Posterior cingulate gyrus (tissue), 11 donors: ENCODE measurements at regions not wholly inside any gene's neighbourhood (a gene's known extent, or its start where the extent isn't known, plus 50 kb on each side); places are given as distances from the start of the nearest gene placed in this dataset.
"Not testable (repeated sequence)": the region's sequence is repeated elsewhere in the genome, so short reads cannot be mapped to it uniquely, and the experiment has no call there.

Experiments
- DNase-seq, 10 donors: peaks; one replicate each; pipeline versions ENCODE4 v3.0.0 to v3.0.0-alpha.2; 2020 to 2021; ENCODE audit warnings: mixed read lengths in 3 of 10
- intact Hi-C: fragments of 100-400 bp; cut with DNase I; formaldehyde crosslinking; loops from one replicate; pipeline ENCODE4 v1.15.1; 2023

DNA sequence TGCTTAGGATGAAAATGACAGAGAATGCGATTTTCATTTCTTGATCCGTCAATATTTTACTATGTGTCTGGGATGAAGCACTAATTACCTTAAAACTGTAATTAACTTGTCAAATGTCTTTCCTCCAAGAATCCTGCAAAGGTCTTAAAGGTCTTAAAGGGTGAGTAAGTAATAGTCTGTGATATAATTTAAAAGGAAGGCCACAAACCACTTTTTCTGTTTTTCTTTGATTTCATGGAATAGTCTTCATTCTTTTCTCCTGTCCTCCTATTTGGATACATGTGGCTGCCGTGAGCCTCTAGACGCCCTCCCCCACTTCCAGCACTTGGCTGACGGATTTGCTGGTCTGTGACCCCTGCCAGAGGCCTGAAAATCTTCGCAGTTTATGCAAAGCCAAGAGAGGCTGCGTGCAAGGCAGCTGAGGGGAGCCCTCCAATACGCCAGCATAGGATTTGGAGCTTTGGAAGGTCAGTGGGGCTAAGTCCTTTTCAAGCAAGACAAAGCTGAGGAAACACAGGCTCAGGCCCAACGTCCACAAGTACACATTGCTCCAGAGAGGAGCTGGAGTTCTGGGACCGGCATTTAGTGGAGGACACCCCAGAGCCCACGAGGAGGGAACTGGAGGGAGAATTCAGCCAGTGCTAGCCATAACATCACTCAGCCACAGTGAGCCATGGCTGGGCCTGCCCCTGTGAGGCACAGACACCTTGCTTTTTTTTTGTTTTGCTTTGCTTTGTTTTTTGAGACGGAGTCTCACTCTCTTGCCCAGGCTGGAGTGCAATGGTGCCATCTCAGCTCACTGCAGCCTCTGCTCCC lies 382.6 kb downstream of the SMOC2 start:
- DNase-seq, result no peak
- intact Hi-C loops, result no loop called here

DNA sequence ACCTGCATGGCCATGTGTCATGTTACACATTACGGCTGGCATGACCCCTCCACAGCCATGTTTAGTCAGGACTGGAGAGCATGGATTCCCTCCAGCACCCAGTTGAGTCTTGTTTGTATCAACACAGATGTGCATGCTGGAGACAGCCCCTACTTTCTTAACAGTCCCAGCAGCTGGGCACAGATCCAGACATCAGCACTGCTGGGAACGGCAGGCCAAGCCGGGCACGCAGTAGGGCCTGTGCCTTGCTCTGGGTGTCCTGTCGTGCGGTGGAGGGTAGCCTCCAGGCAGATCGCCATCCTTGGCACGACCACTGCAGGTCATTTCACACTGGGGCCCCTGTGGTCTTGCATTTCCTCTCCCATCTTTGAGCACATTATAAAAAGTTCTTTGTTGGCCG lies 381.4 kb downstream of the SMOC2 start:
- intact Hi-C loops, result no loop called here

DNA sequence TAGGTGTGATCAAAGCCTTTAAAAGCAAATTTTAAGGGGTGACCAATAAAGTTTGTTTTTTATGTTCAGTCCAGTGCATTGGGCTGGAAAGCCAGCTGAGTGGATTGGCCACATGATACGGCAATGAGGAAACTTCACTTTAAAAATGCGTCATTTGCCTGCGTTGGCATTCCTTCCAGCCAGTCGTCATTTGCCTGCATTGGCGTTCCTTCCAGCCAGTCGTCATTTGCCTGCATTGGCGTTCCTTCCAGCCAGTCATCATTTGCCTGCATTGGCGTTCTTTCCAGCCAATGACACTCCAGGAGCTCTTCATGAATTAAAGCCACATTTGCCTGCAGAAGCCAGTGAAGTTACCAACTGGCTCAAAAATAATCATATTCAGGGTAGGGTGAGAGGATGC lies 378.6 kb downstream of the SMOC2 start:
- intact Hi-C loops, result no loop called here

More for the DNA sequence above, 381.4 kb downstream of the SMOC2 start:
- DNase-seq, result no peak

GRCh38 chr6:168817558-168818159 lies 376.7 kb downstream of the SMOC2 start:
- intact Hi-C loops, result no loop called here
- DNase-seq, result no peak

More for the DNA sequence above, 378.6 kb downstream of the SMOC2 start:
- DNase-seq, result no peak

DNA sequence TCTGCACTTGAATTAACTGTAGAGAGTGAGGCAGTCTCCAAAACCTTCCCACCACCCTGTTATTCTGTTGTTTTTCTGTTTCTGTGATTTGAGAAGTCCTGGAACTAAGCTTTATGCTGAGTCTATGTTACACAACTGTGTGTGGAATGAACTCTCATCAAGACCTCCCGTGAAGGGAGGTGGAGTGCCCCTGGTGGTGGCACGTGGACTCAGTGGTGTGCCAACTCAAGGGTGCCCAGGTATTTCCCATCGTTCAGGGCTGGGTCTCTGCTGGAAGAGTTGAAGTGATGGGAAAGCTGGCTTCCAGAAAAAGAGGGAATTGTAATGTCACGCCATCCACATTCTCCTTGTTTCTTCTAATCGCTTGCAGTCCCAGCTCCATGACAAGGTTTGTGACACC lies 374.2 kb downstream of the SMOC2 start:
- no peak for DNase-seq
- intact Hi-C loops, result no loop called here

GRCh38 chr6:168808232-168808631 lies 367.2 kb downstream of the SMOC2 start:
- no peak for DNase-seq
- intact Hi-C loops, result no loop called here

DNA sequence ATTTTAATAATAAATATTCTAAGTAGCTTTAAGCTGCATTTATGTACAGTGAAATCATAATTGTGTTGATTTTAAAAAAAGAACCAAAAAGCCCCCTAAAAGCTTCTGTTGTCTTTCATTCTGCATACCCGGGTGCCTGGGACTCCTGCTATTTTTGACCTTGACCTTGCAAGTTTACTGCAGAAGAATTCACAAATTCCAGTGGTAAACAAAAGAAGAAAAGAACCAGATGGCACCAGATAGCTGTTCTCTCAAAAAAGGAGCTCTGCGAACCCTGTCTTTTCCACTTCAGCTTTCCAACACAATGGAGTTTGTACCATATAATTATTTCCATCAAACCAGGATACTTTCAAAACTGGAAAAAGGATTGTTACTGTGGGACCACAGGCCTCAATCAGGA lies 363.3 kb downstream of the SMOC2 start:
- no peak for DNase-seq
- intact Hi-C loops, result no loop called here

- DNase-seq, result no peak
- intact Hi-C loops, result no loop called here
Measured at GRCh38 chr6:168803874-168804273, 362.9 kb downstream of the SMOC2 start.

- intact Hi-C loops, result loop anchor here (10.0 kb wide), 1 partner anchor 66 kb away; no protein-coding TSS in a partner anchor
- DNase-seq, result no peak
Measured at GRCh38 chr6:168799067-168799466, 358.1 kb downstream of the SMOC2 start.

- no peak for DNase-seq
- intact Hi-C loops, result loop anchor here (10.0 kb wide), 1 partner anchor 69 kb away; no protein-coding TSS in a partner anchor
Measured at GRCh38 chr6:168796106-168796505, 355.1 kb downstream of the SMOC2 start.

DNA sequence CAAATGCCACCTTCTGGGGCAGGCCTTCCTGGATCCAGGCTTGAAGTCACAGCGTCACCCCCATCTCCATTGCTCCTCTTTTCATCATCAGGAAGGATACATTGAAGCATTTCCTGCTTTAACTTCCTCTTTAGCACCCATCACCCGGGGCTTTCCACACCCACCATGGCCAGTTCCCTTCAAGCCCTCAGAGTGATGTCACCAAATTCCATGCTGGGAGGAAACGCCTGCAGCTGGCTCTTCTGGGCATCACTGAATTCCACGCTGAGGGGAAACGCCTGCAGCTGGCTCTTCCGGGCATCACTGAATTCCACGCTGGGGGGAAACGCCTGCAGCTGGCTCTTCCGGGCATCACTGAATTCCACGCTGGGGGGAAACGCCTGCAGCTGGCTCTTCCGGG lies 354.6 kb downstream of the SMOC2 start:
- not testable (repeated sequence) for DNase-seq
- intact Hi-C loops, result loop anchor here (10.0 kb wide), 1 partner anchor 69 kb away; no protein-coding TSS in a partner anchor

DNA sequence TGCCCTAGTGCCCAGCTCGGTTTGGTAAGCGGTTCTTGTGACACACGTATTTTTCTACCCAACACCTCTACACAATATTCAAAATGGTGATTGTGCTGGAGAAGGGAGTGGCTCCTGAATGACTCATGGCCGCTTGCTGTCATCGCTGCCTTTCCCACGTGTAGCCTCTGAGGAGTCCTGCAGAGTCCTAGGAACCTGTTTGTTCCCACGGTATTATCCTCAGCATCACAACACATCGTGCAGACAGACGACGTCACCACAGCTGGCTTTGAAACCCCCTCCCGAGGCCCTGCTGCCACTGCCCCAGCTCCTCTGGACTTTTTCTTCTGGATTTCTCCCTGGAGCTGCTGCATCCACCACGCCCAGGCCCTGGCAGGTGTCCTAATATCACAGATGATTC lies 353.5 kb downstream of the SMOC2 start:
- intact Hi-C loops, result loop anchor here (10.0 kb wide), 1 partner anchor 70 kb away; no protein-coding TSS in a partner anchor

DNA sequence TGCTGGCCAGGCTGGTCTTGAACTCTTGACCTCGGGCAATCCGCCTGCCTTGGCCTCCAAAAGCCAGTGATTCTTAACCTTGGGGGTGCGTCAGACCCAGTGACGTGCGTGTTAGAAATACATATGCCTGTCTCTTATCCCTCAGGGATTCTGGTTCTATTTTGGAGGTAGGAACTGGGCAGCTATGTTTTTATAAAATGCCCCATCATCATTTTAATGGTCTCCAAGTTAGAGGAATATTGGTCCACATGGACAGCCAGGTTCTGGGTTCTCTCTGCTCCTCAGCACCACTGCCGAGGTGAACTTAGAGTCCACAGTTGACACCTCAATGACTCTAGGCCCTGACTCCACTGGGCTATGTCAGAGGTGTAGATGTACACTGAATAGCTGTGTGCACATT lies 352.7 kb downstream of the SMOC2 start:
- intact Hi-C loops, result loop anchor here (10.0 kb wide), 1 partner anchor 71 kb away; no protein-coding TSS in a partner anchor
- DNase-seq, result no peak

More for the DNA sequence above, 353.5 kb downstream of the SMOC2 start:
- DNase-seq, result no peak

DNA sequence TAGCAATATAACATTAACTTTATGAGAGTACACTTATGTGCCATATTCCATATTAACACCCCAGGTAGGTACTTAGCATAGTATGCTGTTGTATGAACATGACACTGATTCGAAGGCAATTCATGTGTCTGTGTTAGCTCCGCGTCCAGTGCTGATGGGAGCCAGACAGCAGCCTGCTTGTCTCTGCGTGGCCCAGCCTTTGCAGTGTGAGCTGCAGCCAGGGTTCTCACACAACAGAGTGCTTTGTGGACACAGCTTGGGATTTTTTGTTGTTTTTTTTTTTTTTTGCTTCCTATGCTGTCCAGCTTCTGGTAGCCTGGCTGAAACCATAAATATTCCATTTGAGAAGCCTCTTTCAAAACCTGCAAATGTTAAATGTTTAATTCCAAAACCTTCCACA lies 350.9 kb downstream of the SMOC2 start:
- intact Hi-C loops, result loop anchor here (10.0 kb wide), 1 partner anchor 73 kb away; no protein-coding TSS in a partner anchor
- peak in 9 of 10 donors; percentile 20 to 95 (median 58) for DNase-seq

DNA sequence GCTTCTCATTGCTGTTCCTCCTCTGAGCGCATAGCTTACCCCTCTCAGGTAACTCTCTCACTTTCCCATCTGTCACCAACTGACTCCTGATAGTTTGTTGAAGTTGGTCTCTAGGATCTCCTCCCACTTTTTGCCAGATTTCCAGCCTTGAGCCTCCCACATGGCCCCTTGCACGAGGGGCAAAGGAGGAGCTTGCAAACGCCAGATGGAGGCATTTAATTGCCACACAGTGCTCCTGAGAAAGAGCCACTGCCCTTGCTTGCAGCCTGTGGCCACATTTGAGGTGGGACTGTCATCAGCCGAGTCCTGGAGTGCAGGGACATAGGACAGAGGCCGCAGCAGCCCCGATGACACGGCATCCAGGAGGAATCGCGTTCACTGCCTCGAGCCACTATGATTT lies 348.7 kb downstream of the SMOC2 start:
- no peak for DNase-seq
- intact Hi-C loops, result loop anchor here (10.0 kb wide), 1 partner anchor 75 kb away; no protein-coding TSS in a partner anchor

GRCh38 chr6:168785720-168786511 lies 344.9 kb downstream of the SMOC2 start:
- DNase-seq, result no peak
- intact Hi-C loops, result no loop called here

DNA sequence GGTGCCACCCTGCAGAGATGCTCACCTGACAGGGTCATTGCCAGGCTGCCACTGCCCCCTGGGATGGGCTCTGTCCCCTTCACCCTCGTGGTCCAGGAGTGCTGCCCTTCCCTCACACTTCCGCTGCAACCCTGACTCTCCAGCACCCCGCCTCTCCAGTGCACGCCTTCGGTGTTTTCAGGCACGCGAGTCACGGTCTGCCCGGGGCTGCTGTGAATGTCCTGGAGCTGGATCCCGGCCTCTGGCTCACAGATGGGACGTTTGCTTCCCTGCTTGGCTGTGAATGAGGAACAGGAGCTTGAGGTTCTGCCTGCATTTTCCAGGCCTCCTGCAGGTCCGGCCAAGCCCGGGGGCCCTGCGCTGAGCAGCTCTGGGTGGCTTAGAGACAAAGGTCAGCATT lies 343.4 kb downstream of the SMOC2 start:
- intact Hi-C loops, result no loop called here

DNA sequence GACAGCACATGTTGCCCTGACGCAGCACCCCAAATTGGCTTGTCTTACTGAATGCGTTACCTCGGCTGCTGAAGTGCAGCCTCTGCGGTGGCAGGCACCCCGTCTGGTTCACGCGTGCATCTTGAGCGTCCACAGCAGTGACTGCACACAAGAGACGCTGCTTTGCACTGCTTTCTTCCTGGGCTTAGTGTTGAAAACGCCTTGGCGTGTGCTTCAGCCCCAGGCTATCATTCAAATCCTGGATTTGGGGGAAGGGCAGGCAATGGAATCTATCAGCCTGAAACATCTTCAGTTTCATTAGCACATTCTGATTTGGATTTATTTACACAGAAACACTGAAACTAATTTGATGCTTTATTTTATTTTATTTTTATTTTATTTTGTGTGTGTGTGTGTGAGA lies 342.7 kb downstream of the SMOC2 start:
- no peak for DNase-seq
- intact Hi-C loops, result no loop called here

More for the DNA sequence above, 343.4 kb downstream of the SMOC2 start:
- DNase-seq, result no peak

GRCh38 chr6:168782187-168782751 lies 341.3 kb downstream of the SMOC2 start:
- no peak for DNase-seq
- intact Hi-C loops, result no loop called here

DNA sequence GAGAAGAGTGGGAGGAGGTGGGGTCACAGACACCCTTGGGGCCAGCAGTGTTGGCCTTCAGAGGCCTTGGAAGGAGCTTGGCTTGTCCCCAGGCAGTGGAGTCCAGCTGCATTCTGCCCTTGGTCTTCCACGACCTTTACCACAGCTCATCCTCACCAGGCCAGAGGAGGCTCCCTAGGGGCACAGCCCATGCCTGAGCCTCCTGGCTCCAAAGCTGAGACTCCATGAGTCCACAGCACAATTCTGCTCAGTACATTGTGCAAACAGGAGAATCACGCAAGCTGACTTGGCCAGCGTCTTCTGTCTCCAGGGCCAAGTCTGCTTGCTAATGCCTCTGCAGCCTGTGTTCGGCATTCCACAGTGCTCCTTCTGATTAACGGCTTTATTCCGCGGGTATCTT lies 337.2 kb downstream of the SMOC2 start:
- intact Hi-C loops, result no loop called here
- DNase-seq, result no peak
